EL (cell line): ENCODE measurements at regions not wholly inside any gene's neighbourhood (a gene's known extent, or its start where the extent isn't known, plus 50 kb on each side); places are given as distances from the start of the nearest gene placed in this dataset.

Source experiments
- DNase-seq: peaks from one replicate; pipeline ENCODE4 v3.0.0-alpha.2; 2016

DNA sequence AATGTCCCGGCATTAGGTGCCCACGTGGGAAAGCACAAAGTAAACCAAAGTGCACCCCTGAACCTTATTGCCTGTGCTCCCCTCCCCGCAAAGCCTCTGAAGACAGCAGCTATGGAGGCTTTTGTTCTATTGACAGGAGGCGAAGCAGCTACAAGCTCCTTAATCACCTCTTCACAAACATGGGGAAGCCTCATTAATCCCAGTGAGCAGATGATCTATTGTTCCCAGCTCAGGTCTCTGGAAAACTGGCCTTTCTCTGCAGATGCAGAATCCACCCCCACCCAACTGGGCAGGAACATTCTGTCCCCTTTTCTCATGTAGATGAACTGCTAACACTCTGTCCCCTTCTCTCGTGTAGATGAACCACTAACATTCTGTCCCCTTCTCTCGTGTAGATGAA lies 190.5 kb upstream of the CSF3R start:
- no peak for DNase-seq

DNA sequence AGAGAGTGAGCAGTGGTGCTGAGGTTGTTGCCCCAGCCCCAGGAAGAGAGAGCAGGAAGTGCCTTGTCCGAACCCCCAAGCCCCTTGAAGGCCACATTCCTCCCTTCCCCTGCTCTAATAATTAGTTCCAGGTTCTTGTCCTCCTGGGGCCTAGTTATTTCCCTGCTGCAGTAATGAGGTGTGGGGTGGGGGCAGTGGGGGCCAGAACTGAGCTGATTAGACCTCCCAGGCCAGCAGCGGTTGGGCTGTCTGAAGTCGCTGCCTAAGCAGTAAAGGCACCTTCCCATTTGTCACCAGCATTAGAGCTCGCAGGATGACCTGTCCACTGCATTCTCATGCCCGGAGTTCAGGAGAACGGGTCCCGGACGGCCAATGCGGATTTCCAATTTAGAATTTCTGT lies 186.5 kb upstream of the CSF3R start:
- DNase-seq = no peak

DNA sequence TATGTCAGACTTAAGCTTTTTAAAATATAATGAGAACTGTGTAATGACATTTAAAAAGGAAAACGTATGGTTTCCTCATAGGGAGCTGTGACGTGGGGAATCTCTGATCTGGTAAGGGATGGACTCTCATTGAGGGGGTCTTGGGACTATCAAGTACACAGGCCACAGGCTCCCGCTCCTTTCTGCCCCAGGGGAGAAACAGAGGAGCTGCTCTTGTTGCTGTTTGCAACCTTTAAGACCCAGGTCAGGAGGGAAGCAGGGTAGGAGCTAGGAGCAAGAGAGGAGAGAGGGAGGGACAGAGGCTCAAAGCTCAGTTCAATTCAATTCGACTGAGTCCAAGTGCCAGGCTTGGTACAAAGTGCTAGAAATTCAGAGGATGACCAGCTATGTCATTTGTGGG lies 185.1 kb upstream of the CSF3R start:
- no peak for DNase-seq

DNA sequence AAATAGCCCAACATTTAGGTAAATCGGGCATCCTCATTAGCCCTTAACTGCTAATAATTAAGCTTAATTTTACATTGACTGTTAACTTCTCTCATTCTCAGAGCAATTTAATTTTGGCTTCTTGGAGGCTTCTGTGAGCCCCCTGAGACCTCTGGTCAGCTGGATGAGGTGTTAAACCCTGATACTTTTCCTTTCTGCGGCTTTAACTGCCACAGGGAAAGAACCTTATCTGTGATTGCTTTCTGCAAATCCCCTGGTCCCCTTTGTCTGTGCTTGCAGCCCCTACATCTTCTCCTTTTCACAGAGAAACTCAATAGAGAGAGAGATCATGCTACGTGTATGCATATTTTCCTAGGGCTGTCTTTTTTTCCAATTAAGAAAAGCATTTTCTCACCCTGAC lies 184.5 kb upstream of the CSF3R start:
- DNase-seq = no peak

DNA sequence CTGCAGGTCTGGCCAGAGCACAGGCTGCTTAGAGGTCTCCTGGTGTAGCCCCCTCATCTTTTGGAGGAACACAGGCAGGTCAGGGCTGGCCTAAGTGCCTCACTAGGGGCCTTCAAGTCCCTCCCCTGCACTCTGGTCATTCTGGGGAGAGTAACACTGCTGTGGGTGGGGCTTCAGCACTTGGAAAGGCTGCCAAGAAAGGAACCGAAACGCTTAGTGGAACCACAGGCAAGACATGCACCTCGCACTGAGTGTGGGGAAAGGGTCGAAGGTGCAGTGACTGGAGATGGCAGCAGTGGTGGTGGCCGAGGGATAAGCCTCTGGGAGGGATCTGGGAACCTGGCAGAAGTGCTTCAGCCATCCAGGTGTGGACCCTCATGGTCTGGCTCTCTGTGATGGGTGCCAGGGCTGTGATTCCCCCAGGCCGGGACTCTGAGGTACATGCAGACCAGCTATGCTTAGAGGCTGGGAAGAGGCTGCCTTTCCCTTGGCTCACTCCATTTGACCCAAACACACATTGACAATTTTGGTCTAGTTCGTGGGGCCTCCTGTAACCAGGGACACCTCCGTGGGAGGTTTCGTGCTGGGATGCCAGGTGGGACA lies 182.9 kb upstream of the CSF3R start:
- no peak for DNase-seq

DNA sequence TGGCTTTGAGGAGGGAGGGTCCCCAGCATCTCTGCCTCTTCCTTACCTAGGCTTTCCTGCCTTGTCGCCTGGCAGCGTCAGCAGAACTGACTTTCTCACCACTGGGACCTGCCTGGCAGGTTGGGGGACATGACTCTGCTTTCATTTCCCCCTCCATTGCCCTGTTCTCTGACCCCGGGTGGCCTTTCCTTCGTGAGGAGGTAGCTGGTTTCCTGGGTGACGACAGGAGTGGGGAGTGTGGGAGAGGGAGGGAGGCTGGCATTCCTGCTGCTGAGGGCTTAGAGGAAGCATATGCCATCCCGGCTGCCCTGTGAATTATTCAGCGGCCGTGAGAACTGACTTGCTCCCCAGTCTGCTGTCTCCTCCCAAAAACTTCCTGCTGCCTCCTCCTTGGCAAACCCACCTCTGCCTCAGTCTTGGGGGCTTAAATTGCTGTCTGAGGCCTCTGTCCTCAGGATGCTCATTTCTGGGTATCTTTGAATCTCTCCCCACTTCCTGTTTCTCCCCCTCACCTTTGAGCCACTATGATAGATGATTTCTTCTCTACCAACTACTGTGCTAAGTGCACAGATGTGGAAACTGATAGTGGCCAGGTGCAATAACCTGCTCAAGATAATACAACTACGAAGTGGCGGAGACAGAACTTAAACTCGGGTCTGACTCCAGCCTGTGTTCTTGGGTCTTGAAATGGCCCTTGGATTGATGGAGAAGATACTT lies 182.0 kb upstream of the CSF3R start:
- DNase-seq = no peak

DNA sequence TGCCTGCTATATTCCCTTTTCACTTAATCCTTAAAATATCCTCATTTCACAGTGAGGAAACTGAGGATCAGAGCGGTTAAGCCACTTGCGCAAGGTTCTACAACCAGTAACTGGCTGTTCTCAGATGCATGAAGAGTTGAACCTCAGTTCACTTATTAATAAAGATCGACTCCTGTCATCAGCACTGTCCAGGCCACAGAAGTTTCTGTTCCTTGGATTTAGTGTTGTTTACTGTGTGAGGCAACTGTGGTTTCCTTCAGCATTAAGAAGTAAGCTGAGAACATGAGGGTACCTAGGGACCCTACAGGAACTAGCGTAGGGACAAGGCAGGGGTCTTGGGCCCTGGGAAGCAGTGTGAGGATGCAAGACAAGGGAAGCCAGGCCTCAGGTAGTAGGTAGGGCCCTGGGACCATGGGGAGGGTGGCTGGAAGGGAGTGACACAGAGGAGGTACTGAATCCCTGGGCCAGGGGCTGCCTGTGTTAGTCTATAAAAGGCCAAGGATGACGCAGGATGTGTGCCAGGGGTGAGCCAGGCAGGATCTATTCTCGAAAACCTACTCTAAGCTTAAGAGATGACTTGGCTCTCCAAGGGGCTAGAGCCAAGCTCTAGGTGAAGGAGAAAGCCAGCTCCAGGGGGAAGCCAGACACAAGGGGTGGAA lies 181.2 kb upstream of the CSF3R start:
- no peak for DNase-seq

DNA sequence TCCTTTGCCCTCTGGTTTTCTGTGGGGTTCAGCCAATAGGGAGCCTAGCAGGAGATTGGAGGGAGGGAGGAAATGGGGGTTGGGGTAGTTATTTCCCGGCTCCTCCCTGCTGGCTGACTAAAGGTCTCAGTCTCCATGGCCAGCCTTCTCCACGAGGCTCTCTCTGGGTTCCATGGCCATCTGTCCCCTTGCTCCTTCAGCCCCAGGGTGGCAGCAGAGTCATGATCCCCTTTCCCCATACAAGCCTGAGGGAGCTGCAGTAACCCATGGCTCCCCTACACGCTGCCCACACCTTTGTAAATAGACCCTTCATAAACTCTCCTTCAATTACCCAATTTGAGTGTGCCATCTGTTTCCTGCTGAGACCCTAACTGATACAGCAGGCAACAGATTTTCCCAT lies 176.1 kb upstream of the CSF3R start:
- no peak for DNase-seq

DNA sequence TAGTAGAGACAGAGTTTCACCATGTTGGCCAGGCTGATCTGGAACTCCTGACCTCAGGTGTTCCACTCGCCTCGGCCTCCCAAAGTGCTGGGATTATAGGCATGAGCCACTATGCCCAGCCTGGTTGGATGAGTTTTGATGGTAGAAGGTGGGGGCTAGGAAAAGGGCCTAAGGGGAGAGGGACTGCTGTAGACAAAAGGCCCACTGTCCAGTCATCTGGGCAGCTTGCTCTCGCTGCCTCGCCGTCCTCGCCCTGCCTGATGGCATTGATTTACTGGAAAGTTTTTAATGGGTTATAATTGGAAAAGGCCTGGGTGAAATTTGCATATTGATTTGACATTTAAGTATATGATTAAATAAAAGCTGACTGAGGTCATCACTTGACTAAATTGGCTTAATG lies 175.1 kb upstream of the CSF3R start:
- DNase-seq = no peak

DNA sequence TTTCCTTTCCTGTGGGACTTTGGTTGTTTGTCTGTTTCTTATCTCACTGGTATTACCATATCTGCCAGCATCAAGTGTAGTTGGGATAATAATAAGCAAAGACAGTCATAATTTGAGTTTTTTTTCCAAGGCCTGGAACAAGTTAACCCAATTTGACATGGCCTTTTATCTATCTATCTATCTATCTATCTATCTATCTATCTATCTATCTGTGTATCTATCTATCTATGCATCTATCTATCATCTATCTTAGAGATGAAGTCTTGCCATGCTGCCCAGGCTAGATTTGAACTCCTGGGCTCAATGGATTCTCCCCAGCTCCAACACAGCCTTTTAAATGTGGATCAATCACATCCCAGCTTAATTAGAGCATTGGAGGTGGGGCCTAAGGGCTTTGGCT lies 174.1 kb upstream of the CSF3R start:
- no peak for DNase-seq

DNA sequence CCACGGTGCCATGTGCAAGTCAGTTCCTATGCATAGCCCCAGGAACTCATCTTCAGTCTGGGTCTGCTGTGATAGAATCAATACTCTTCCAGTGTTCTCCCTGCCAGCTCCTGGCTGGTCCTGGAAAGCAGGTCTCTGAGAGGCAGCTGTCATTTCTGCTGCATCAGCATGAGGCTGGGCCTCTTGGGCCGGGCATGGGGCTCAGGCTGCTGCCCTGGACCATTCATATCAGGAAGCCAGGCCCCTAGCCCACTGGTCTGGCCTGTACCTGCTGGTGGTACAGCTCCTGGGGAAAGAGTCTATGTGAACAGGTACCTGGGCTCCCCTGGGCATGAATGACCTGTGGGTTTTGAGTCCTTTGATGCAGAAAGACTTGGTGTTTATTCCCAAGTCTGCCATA lies 173.6 kb upstream of the CSF3R start:
- no peak for DNase-seq

DNA sequence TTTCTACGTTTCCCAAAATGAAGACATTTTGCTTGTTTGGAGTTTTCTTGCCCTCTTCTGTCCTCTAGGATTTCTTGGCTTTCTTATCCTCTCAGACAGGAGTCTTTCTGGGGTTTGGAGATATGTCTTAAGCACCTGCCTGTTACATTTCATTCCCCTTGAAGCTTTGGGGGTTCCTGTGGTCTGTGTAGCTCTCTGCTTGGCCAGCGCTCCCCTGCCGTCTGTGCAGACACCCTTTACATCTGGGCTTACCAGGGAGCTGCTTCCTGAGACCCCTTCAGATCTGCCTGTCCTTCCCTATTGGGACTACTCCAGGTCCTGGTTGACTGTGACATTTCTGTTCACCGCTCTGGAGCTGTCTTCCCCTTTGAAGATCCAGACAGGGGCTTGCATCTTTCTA lies 171.9 kb upstream of the CSF3R start:
- DNase-seq = no peak

DNA sequence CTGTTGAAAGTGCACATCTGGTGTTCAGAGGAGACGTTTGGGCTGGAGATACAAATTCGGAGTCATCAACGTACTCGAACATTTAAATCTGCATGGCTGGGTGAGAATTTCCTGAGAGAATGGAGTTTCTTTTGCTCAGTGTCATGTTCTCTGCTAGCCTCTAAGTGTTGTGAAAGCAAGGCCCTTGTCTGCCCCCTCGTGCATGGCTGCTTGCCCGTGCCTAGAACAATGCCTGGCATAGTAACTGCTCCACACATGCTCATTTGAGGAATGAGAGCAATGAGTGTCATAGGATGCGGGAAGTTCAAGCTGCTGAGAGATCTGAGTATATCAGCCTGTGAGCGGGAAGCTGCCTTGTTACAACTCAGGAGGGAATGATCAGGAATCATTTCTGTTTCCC lies 171.1 kb upstream of the CSF3R start:
- no peak for DNase-seq

DNA sequence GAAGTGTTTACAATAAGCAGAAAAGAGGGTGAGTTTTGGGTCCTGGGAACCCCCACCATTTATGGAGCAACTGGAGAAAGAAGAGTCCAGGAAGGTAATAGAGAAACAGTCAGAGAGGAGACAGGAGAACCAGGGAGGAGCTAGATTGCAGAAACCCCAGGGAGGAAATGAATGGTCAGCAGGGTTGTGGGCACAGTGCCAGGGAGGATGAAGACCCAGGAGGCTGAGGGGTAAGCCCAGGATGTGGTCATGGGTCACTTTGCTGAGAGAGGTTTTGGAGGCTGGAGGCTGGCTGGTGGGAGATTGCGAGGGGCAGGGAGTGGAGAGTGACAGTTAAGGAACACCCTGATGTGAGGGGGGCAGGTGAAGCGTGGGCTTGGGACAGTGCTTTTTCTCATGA lies 169.9 kb upstream of the CSF3R start:
- DNase-seq = no peak

DNA sequence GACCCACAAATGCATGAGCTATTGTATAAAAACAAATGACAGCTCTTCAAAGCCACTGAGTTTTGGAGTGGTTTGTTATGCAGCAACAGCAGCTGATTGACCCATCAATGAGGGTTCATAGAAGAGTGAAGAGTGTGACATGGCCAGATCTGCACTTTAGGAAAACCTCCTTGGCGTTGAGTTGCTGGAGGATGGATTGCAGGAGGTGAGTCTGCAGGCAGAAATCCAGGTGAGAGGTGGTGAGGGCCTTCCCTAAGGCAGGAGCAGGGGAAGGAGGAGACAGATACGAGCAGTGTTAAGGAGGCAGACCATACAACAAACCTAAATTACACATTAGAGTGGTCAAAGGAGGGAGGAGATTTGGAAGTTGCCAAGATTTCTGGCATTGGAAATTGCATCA lies 169.3 kb upstream of the CSF3R start:
- no peak for DNase-seq

DNA sequence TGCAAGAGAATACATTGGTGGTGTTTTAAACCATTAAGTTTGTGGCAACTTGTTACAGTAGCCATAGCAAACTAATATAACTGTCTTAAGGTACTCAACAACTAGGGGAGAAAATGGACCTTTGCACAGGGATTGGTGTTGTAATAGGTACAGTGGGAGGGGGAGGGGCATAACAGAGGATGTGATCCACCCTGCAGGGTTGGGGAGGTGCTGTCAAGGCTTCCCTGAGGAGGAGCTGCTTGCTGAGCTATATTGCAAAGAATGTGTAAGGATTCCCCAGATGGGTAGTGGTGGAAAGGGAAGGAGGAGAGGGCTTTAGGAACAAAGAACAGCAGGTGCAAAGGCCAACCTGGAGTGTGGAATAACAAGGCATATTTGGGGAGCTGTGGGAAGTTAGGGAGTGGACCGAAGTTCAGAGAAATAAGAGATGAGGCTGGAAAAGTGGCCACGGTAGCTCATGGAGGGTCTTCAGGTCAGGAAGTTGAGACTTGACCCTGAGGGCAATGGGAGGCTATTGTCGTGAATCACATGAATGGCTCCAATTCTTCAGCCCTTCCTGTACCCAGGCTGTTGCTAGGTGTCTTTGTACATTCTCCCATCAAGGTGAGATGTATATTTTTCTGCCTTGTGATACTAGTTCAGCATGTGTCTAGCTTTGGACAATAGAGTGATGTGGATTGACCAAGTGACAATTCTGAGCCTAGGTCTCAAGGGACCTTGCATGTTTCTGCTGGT lies 168.6 kb upstream of the CSF3R start:
- no peak for DNase-seq

DNA sequence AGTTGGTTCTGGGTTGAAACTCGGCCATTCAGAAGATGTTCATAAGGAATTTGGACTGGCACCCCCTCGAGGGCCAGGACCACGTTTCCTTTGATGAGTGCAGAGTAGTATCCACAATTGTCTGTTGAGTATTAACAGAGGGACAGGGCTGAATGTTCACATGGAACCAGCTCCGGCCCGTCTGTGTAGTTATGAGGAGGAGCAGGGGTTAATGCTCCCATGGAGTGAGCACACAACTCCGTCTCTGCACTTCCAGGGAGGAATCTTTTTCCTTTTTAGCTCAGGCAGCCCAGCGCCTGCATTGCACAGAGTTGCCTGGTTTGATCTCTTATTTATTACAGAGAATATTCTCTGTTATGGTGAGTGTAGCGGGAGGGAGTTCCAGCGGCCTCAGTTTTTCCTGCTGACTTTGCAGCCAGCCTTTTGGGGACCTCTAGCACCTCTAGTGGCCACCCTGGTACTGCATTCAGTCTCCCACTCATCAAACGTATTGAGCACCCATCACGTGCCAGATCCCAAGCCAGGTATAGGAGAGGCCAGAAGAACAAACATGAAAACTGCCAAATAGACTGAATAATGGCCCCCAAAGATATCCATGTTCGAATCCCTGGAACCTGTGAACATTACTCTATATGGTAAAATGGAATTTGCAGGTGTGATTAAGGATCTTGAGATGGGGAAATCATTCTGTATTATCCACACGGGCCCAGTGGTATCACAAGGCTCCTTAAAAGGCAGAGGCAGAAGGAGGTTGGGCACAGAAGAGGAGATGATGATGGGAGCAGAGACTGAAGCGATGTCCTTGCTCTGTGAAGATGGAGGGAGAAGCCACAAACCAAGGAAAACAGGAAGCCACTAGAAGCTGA lies 167.7 kb upstream of the CSF3R start:
- peak; percentile 44 for DNase-seq

DNA sequence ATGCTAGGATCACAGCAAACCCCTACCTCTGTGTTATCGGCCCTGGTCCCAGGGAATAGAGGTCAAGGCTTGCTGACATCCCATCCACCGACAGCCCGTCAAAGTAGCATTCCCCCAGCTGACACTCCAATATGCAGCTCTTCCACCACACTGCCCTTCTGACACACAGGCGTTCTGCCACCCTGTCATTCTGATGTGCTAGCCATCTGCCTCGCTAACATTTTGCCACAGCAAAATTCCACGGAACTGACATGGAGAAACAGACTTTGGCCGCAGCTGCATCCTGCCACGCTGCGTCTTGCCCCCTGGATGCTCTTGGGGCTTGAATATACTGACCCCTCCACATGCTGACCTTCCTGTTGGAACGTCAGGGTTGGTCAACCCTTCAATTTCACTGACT lies 163.2 kb upstream of the CSF3R start:
- DNase-seq = no peak

DNA sequence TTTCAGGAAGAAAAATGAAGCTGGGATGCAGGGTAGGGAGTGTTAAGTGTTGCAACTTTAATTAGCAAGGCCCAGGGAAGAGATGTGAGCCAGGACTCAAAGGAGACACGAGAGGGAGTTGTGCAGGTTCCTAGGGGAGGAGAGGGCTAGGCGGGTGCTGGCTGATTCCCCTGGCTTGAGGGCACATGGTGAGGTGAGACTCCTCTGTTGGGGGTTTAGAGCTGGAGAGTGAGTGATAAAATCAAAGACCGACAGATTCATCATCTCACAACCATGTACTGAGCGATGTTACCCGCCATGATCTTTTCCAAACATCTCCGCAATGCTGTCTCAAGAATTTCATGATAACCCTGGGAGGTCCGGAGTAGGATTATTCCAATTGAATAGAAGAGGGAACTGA lies 161.8 kb upstream of the CSF3R start:
- no peak for DNase-seq

DNA sequence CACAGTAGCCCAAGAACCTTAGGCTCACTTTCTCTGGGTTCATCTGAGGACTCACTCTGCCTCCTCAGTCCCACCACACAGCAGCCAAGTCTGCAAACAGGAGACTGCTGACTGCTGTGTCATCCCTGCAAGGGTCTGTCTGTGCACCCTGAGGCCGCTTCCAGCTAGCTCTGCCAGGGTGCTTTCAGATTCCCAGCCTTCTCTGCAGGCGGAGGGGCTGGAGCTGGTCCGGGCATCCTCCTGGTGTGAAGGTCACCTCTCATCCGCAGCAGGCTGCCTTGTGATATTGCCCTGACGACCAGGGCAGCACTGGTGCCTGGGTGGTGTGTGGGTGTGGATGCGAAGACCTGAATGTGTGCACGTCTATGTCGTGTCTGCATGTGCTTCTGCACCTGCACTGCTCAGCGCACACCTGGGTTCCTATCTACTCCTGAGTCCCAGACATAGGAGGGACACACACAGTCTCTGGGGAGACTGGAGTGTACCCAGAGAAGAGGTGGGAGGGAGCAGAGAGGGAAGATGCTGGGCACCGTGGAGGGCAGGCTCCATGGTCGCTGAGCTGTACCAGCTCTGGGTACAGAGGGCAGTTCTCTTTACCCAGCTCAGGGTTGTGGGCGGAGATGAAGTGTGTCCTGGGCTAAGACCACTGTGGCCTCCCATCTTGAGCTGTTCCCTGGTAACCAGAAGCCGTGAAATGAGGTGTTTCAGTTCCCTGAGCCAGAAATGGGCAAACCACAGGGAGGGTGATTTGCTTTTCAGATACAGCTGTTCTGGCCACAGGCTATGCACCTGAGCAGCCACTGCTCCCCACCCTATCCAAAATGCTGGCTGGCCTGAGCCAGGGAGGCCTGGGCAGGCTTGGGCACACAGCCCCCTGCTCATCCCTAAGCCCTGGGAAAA lies 160.9 kb upstream of the CSF3R start:
- no peak for DNase-seq

DNA sequence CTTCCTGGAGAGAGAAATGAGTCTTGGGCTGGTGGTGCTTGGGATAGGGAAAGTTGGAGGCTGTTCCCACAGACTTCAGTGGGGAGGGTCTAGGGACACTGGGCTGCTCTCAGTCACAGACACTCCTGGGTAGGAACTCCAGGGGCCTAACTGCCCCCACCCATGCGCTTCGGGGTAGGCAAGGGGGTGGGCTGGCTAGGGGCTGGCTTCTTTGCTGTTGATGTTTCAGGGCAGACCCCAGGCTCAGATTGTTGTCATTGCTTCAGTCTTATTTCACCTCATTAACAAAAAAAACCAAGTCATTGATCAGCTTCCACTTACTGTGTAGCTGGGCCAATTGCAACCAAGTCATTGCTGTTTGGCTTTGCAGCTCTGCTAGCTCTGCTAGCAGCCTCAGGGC lies 160.1 kb upstream of the CSF3R start:
- DNase-seq = no peak

DNA sequence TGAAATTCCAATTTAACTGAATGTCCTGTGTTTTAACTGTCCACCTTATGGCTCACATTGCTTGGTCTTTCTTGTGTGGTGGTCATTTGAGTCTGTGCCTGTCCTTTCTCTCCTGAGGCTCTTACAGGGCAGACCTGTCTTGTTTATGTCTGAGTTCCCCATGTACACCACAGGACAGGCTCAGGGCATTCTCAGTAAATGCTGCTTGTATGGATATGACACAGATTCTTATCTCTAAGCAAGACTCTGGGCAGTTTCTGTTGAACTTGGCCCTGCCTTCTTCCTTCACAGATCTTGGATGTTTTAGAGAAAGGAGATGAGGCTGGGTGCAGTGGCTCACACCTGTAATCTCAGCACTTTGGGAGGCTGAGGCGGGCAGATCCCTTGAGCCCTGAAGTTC lies 159.1 kb upstream of the CSF3R start:
- DNase-seq = no peak
